Activated CD4-positive, alpha-beta T cell treated with anti-CD3 and anti-CD28 coated beads, Interleukin-2, amount 10 ng/mL, durations not matched to agents 7 days and 5 days (primary cell): ENCODE measurements at regions not wholly inside any gene's neighbourhood (a gene's known extent, or its start where the extent isn't known, plus 50 kb on each side); places are given as distances from the start of the nearest gene placed in this dataset.

Source experiments
- CTCF ChIA-PET: fragments of 350-600 bp; sonication (Branson Sonifier 250); formaldehyde crosslinking; loops from one replicate; lab custom pipeline; 2021; ENCODE audit warnings: antibody characterized with exemption; lab: Charles Lee
- POLR2A ChIA-PET: fragments of 350-600 bp; sonication (Branson Sonifier 250); formaldehyde crosslinking; loops from one replicate; lab custom pipeline; 2021; ENCODE audit warnings: antibody characterized with exemption; lab: Charles Lee
- DNase-seq: peaks from one replicate; pipeline ENCODE4 v3.0.0-alpha.2; 2020
- H3K27ac Mint-ChIP-seq: one replicate; pipeline ENCODE4 v1.8.0; 2021; ENCODE audit warnings: mild to moderate bottlenecking, moderate library complexity, mixed read lengths
- H3K27me3 Mint-ChIP-seq: one replicate; pipeline ENCODE4 v1.8.0; 2021; ENCODE audit warnings: mixed read lengths
- H3K36me3 Mint-ChIP-seq: one replicate; pipeline ENCODE4 v1.8.0; 2021; ENCODE audit warnings: low read depth, mixed read lengths
- H3K4me1 Mint-ChIP-seq: one replicate; pipeline ENCODE4 v1.8.0; 2021; ENCODE audit warnings: mixed read lengths
- H3K4me3 Mint-ChIP-seq: one replicate; pipeline ENCODE4 v1.8.0; 2021; ENCODE audit warnings: mild to moderate bottlenecking, moderate library complexity, mixed read lengths
- H3K9me3 Mint-ChIP-seq: one replicate; pipeline ENCODE4 v1.8.0; 2021; ENCODE audit warnings: mixed read lengths

DNA sequence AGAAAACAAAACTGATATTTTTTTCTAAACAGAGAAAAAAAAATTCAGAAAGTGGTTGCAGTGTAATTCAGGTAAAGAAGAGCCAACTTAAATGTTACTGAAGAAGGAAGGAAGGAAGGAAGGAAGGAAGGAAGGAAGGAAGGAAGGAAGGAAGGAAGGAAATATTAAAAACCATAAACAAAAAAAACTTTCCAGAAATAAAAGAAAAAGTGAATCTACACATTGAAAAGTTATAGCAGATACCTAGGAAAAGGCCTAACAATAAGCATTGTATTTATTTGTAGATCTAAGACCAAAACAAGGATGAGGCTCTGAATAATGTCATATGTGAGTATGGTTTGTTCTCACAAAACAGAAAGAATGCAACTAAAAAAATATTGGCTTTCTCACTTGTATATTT, 345.4 kb upstream of the NR5A2 start:
- Mint-ChIP-seq H3K9me3 (no peaks in the 10 kb centered on the region), H3K27ac (no peak overlapping the region), H3K27me3 (peaks cover 15% of the 10 kb centered on the region), H3K36me3 (no peaks in the 10 kb centered on the region), H3K4me1 (no peaks in the 10 kb centered on the region), H3K4me3 (no peak overlapping the region)
- no peak for DNase-seq
- CTCF ChIA-PET, result no interaction called here
- POLR2A ChIA-PET, result no interaction called here

DNA sequence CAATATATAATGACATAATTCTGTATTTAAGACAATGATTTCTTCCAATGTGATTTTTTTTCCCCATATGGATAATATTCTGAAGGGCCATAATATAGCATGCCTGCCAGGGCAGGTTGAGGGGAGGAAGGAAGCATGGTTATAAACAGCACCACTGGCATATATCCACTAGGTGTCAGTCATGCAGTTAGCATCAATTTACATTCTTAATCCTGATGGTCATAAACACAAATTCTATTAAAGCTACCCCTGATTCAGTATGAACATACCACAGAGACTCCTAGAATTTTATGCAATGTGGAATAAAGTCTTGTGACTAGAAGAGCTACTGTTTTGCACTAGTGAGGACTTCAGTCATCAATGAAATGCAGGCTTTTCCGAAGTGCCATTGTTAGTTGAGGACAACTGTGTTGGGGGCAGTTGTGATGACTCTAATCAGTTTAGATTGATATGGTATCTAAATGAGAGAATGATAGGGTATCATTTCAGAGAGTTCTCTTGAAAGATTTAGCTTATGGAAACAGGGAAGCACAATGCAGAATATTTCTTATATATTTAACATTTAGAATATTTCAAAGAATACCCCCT, 342.7 kb upstream of the NR5A2 start:
- peak; percentile 32 for DNase-seq
- Mint-ChIP-seq H3K4me1 (no peaks in the 10 kb centered on the region), H3K27ac (no peak overlapping the region), H3K4me3 (no peak overlapping the region), H3K36me3 (no peaks in the 10 kb centered on the region), H3K27me3 (peaks cover 27% of the 10 kb centered on the region), H3K9me3 (no peaks in the 10 kb centered on the region)
- ChIA-PET POLR2A (no interaction called here), CTCF (interaction anchor here (0.6 kb wide), 2 partner anchors 834 to 875 kb away, joined by 3 read pairs; no protein-coding TSS in a partner anchor)

DNA sequence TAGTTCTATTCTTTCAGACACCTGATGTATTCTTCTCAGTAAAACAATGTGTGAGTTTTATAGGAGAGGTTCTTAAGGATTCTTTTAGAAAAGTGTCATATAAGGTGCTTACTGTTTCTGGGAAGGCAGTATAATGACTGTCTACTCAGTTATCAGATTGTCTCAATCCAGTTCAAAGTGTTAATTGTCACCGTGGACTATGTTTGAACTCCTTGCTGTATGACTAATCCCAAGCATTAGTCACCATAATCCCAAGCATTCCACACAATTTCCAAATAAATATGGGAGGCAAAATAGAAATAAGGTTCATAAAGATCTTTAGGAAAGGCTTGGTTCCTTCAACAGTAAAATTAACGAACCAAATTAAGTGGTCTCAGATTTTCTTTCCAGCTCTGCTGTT, 342.1 kb upstream of the NR5A2 start:
- DNase-seq, result no peak
- H3K4me1 Mint-ChIP-seq, result no peaks in the 10 kb centered on the region
- no peak overlapping the region for H3K27ac Mint-ChIP-seq
- POLR2A ChIA-PET, result no interaction called here
- H3K4me3 Mint-ChIP-seq, result no peak overlapping the region
- H3K27me3 Mint-ChIP-seq, result peaks cover 27% of the 10 kb centered on the region
- CTCF ChIA-PET, result interaction anchor here (0.6 kb wide), 2 partner anchors 833 to 874 kb away, joined by 3 read pairs; no protein-coding TSS in a partner anchor
- H3K9me3 Mint-ChIP-seq, result no peaks in the 10 kb centered on the region
- no peaks in the 10 kb centered on the region for H3K36me3 Mint-ChIP-seq

DNA sequence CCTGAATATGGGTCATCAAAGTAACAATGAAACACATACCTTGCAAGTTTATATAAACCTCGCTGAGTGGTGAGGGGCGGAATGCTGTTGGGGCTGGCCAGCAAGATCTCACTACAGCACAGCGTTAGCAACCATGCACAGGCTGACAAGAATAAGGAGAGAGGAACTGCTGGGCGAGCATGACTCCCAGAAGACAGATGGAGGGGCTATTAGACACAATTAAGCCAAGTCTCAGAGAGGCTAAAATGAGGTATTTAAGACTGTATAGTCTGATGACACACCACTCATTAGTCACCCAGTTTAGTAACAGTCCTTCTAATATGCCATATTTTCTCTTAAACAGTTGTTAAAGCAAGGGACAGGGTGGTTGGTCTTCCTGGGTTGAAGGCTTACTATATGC, 340.2 kb upstream of the NR5A2 start:
- Mint-ChIP-seq H3K9me3 (no peaks in the 10 kb centered on the region), H3K4me3 (no peak overlapping the region), H3K4me1 (no peaks in the 10 kb centered on the region), H3K27ac (no peak overlapping the region), H3K27me3 (peaks cover 22% of the 10 kb centered on the region), H3K36me3 (no peaks in the 10 kb centered on the region)
- ChIA-PET CTCF (no interaction called here), POLR2A (no interaction called here)
- DNase-seq, result no peak

DNA sequence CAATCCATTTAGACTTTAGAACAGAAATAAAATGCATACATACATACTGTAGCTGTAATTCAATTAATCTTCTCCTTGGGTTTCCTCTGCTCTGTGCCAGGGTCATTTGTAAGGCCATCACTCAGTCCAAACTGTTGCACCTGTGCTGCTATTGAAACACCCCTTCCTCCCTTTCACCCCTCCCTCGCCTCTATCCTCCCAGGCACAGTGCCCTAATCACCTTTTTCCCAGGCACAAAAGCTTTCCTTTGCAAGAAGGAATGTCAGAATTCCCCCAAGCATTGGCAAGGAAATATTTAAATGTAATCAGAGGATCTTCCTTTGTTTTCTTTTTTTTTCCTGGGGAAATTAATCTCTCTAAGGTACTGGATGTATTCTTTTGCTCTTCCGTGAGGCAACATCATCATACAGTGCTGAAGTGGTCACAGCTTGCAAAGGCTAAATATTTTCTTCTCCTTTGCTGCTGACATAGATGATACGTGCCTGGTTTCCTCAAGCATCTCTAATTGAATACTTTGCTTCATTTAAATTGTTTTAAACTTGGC, 339.3 kb upstream of the NR5A2 start:
- H3K4me3 Mint-ChIP-seq, result no peak overlapping the region
- H3K27me3 Mint-ChIP-seq, result peaks cover 27% of the 10 kb centered on the region
- DNase-seq, result no peak
- POLR2A ChIA-PET, result no interaction called here
- H3K9me3 Mint-ChIP-seq, result no peaks in the 10 kb centered on the region
- no peak overlapping the region for H3K27ac Mint-ChIP-seq
- CTCF ChIA-PET, result interaction anchor here (1.2 kb wide), 1 partner anchor 366 kb away, joined by 4 read pairs; no protein-coding TSS in a partner anchor
- H3K36me3 Mint-ChIP-seq, result no peaks in the 10 kb centered on the region
- no peaks in the 10 kb centered on the region for H3K4me1 Mint-ChIP-seq

DNA sequence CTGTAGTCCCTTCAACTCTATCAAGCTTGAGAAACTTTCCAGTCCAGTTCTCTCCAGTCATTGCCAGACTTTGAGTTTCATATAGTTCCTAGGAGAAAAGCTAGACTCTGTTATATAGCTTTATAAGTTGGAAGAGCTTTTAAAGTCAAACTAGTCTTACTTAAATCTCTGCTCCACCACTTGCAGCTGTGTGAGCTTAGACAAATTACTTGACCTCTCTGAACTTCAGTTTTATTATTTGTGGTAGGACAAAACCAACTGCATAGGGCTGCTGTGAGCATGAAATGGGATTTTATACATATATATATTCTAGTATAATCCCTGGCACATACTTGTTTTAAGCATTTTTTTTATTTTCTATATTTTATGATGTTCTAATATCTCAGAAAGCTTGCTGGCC, 338.7 kb upstream of the NR5A2 start:
- no peaks in the 10 kb centered on the region for H3K9me3 Mint-ChIP-seq
- H3K36me3 Mint-ChIP-seq, result no peaks in the 10 kb centered on the region
- no peak overlapping the region for H3K27ac Mint-ChIP-seq
- H3K4me1 Mint-ChIP-seq, result no peaks in the 10 kb centered on the region
- peaks cover 30% of the 10 kb centered on the region for H3K27me3 Mint-ChIP-seq
- H3K4me3 Mint-ChIP-seq, result no peak overlapping the region
- no peak for DNase-seq
- POLR2A ChIA-PET, result no interaction called here
- CTCF ChIA-PET, result interaction anchor here (1.2 kb wide), 1 partner anchor 365 kb away, joined by 4 read pairs; no protein-coding TSS in a partner anchor

DNA sequence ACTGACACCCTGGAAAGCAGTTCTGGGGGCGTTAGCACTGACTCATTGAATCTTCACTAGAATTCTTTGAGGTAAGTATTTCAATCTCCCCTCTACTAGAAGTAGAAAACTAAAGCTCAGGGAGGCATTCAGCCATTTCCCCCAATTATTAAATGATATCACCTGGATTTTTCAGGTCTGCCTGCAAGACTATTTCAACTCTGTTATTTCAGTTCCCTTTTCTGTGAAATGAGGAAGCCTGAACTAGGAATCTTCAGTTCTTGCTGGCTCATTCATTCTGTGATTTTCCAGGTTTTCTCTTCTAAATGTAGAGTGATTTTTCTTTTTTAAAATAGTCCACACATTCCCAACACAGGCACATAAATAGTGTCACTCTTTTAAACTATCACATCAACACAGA, 337.0 kb upstream of the NR5A2 start:
- DNase-seq, result no peak
- H3K4me3 Mint-ChIP-seq, result no peak overlapping the region
- ChIA-PET CTCF (no interaction called here), POLR2A (no interaction called here)
- H3K36me3 Mint-ChIP-seq, result no peaks in the 10 kb centered on the region
- H3K27me3 Mint-ChIP-seq, result peaks cover 37% of the 10 kb centered on the region
- H3K9me3 Mint-ChIP-seq, result no peaks in the 10 kb centered on the region
- H3K4me1 Mint-ChIP-seq, result no peaks in the 10 kb centered on the region
- no peak overlapping the region for H3K27ac Mint-ChIP-seq

DNA sequence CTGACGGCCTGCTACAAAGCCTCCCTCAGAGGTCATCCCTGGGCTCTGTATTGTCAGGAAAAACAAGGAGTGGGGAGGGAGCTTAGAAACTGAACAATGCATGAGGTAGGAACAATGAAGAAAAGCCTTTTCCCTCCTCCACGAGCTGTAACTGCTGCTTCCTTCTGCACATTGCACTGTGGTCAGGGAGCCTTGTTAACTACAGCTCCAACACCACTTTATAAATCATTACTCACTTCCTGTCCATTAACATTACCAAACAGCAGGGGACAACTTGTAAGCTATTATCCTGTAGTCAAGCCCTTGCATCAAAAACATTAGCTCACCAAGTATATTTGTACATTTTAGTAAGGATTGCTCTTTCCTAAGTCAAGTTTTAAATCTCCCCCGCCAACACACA, 336.0 kb upstream of the NR5A2 start:
- H3K27me3 Mint-ChIP-seq, result peaks cover 35% of the 10 kb centered on the region
- POLR2A ChIA-PET, result no interaction called here
- H3K27ac Mint-ChIP-seq, result no peak overlapping the region
- H3K4me3 Mint-ChIP-seq, result no peak overlapping the region
- CTCF ChIA-PET, result interaction anchor here (0.6 to 1.2 kb wide), 2 partner anchors 13 to 791 kb away, joined by 3 to 4 read pairs; no protein-coding TSS in a partner anchor
- H3K9me3 Mint-ChIP-seq, result no peaks in the 10 kb centered on the region
- no peaks in the 10 kb centered on the region for H3K36me3 Mint-ChIP-seq
- H3K4me1 Mint-ChIP-seq, result no peaks in the 10 kb centered on the region
- no peak for DNase-seq

DNA sequence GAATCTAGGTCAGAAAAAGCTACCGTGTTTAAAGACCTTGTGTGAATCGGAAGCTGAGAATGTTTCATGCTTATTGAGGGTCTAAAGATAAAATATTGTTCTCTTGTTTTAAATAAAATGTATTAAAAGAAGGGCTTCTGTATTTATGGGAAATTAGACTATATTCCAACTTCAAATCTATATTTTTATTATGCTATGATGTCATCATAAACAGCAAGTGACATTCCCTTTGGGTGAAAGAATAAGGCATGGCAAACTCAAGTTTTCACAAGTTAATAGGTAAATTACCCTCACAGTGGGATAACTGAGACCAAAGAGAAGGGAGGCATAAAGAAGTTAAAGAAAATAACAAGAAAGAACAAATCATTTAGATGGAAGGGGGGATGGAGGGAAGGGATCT, 333.8 kb upstream of the NR5A2 start:
- no peak for DNase-seq
- no peak overlapping the region for H3K4me3 Mint-ChIP-seq
- no peak overlapping the region for H3K27ac Mint-ChIP-seq
- ChIA-PET CTCF (no interaction called here), POLR2A (no interaction called here)
- no peaks in the 10 kb centered on the region for H3K36me3 Mint-ChIP-seq
- H3K4me1 Mint-ChIP-seq, result no peaks in the 10 kb centered on the region
- peaks cover 27% of the 10 kb centered on the region for H3K27me3 Mint-ChIP-seq
- H3K9me3 Mint-ChIP-seq, result no peaks in the 10 kb centered on the region

DNA sequence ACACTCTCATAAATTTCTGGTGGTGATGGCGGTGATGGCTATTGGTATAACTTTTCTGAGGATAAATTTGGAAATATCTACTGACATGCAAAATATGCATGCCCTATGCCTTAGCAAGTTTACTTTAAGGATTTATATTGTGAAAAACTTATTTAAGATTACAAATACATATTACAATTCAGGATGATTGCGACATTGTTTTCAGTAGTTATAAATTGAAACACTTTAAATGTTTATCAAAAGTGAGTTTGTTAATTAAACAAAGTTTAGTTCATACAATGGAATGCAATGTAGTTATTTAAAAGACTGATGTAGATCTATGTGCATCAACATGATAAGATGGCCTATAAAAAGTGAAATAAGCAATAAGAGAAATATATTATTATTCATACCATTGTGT, 331.3 kb upstream of the NR5A2 start:
- no peaks in the 10 kb centered on the region for H3K4me1 Mint-ChIP-seq
- H3K36me3 Mint-ChIP-seq, result no peaks in the 10 kb centered on the region
- no peak for DNase-seq
- peaks cover 28% of the 10 kb centered on the region for H3K27me3 Mint-ChIP-seq
- no peak overlapping the region for H3K4me3 Mint-ChIP-seq
- no peak overlapping the region for H3K27ac Mint-ChIP-seq
- POLR2A ChIA-PET, result no interaction called here
- no peaks in the 10 kb centered on the region for H3K9me3 Mint-ChIP-seq
- CTCF ChIA-PET, result no interaction called here

DNA sequence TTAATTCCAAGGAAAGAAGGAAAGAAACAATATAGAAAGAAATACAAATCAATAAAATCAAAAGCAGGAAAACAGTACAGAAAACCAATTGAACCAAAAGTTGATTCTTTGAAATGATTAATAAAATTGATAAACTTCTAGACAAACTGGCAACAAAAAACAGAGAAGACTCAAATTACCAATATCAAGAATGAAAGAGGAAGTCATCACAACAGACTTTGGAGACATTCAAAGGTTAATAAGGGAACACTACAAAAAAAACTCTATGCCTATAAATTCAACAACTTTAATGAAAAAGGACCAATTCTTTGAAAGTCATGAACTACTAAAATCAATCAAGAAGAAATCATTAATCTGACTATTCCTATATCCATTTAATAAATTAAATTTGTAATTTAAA, 329.3 kb upstream of the NR5A2 start:
- ChIA-PET CTCF (no interaction called here), POLR2A (no interaction called here)
- no peak overlapping the region for H3K4me3 Mint-ChIP-seq
- no peaks in the 10 kb centered on the region for H3K9me3 Mint-ChIP-seq
- no peak overlapping the region for H3K27ac Mint-ChIP-seq
- DNase-seq, result no peak
- peaks cover 28% of the 10 kb centered on the region for H3K27me3 Mint-ChIP-seq
- H3K36me3 Mint-ChIP-seq, result no peaks in the 10 kb centered on the region
- H3K4me1 Mint-ChIP-seq, result no peaks in the 10 kb centered on the region

DNA sequence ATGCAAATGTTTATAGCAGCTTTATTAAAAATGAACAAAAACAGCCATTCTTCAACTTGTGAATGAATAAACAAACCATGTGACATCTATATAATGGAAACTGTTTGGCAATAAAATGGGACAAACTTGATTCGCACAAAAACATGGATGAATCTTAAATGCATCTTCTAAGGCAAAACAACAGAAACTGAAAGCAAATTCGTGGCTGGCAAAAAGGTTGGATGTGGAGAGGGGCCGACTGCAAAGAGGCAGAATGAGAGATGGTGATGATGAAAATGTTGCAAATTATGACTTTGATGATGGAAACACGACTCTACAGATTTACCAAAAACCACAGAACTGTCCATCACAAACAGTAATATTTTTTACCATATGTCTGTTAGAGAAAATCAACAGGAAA, 327.0 kb upstream of the NR5A2 start:
- Mint-ChIP-seq H3K27me3 (peaks cover 18% of the 10 kb centered on the region), H3K9me3 (no peaks in the 10 kb centered on the region), H3K4me1 (no peaks in the 10 kb centered on the region), H3K4me3 (no peak overlapping the region), H3K27ac (no peak overlapping the region), H3K36me3 (no peaks in the 10 kb centered on the region)
- no peak for DNase-seq
- CTCF ChIA-PET, result no interaction called here
- POLR2A ChIA-PET, result no interaction called here

DNA sequence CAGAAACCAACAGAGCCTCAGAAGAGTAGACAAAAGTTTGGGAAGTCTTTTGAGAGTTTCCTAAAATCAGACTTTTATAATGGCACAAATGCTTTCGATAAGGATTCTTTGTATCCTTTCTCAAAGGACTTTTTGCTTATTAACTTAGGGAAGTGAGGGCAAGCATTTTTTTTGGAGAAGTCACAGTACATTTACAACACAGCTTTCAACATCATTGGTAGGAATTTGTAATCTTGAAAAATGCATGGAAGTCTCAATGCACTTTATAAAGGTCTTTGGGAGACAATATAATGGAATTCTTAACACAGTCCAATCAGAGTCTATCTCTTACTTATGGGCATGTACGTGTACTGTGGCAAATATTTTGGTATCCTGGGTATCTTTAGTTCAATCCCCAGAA, 325.8 kb upstream of the NR5A2 start:
- DNase-seq, result no peak
- CTCF ChIA-PET, result interaction anchor here (0.7 kb wide), 1 partner anchor 158 kb away, joined by 3 read pairs; no protein-coding TSS in a partner anchor
- Mint-ChIP-seq H3K27ac (no peak overlapping the region), H3K27me3 (peaks cover 17% of the 10 kb centered on the region), H3K4me1 (no peaks in the 10 kb centered on the region), H3K36me3 (no peaks in the 10 kb centered on the region), H3K4me3 (no peak overlapping the region), H3K9me3 (no peaks in the 10 kb centered on the region)
- POLR2A ChIA-PET, result no interaction called here

DNA sequence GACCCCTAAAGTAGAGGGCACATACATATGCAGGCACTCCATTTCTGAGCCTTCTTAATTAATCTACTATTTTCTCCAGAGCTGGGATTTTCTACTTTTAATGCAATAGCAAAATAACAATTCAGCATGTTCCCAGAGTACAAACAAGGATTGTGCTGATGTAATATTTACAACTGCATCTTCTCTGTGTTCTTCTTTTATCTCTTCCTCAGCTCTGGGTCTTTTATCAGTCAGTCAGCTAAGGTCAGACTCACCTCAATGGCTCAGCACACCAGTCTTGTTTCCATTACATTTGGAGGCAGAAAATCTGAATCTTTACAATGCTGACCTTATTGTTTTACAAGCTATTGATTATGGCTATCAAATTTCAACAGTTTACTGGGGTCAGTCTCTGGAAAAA, 323.3 kb upstream of the NR5A2 start:
- H3K4me1 Mint-ChIP-seq, result no peaks in the 10 kb centered on the region
- DNase-seq, result no peak
- H3K27me3 Mint-ChIP-seq, result peaks cover 16% of the 10 kb centered on the region
- POLR2A ChIA-PET, result no interaction called here
- no peaks in the 10 kb centered on the region for H3K36me3 Mint-ChIP-seq
- CTCF ChIA-PET, result no interaction called here
- no peak overlapping the region for H3K27ac Mint-ChIP-seq
- no peak overlapping the region for H3K4me3 Mint-ChIP-seq
- H3K9me3 Mint-ChIP-seq, result no peaks in the 10 kb centered on the region
